CD4-positive, alpha-beta T cell (primary cell): ENCODE measurements at regions not wholly inside any gene's neighbourhood (a gene's known extent, or its start where the extent isn't known, plus 50 kb on each side); places are given as distances from the start of the nearest gene placed in this dataset.

Experiments used
- ATAC-seq: fragments of 200-7000 bp; cut with Tn5 transposase; one replicate; pipeline ENCODE4 v1.10.0; 2022; ENCODE audit warnings: mild to moderate bottlenecking; ENCODE audit not compliant: poor library complexity
- CTCF ChIA-PET: fragments of 350-600 bp; sonication (Branson Sonifier 250); formaldehyde crosslinking; loops from one replicate; lab custom pipeline; 2021; ENCODE audit warnings: antibody characterized with exemption, inconsistent platforms; lab: Charles Lee
- POLR2A ChIA-PET: fragments of 350-600 bp; sonication (Branson Sonifier 250); formaldehyde crosslinking; loops from one replicate; lab custom pipeline; 2021; ENCODE audit warnings: antibody characterized with exemption, inconsistent platforms; lab: Charles Lee
- DNase-seq, 14 experiments: peaks; one replicate each; pipeline ENCODE4 v3.0.0-alpha.2; 2013 to 2020; ENCODE audit warnings: mixed read lengths in 2 of 14
- H3K27ac ChIP-seq, 2 donors: one replicate each; pipeline versions ENCODE4 v1.5.1 to v1.7.0; 2013; ENCODE audit warnings: low read length in 2 of 2, low read depth in 1 of 2, mild to moderate bottlenecking in 1 of 2
- H3K27me3 ChIP-seq, 2 experiments: 1 replicate in 1 of 2; 2 replicates in 1 of 2; pipeline versions ENCODE4 v1.6.1 to v1.7.0; 2013; ENCODE audit warnings: low read length in 2 of 2, control low read depth in 1 of 2, mild to moderate bottlenecking in 1 of 2, moderate library complexity in 1 of 2; ENCODE audit not compliant: insufficient read depth in 2 of 2, control insufficient read depth in 1 of 2
- H3K36me3 ChIP-seq: one replicate; pipeline ENCODE4 v1.6.1; 2013; ENCODE audit warnings: low read length, control low read depth; ENCODE audit not compliant: insufficient read depth
- H3K4me1 ChIP-seq: one replicate; pipeline ENCODE4 v1.6.1; 2013; ENCODE audit warnings: low read length, control low read depth; ENCODE audit not compliant: insufficient read depth
- H3K4me3 ChIP-seq: one replicate; pipeline ENCODE4 v1.5.1; 2013; ENCODE audit warnings: mild to moderate bottlenecking, low read length, moderate library complexity
- H3K9me3 ChIP-seq, 2 experiments: 1 replicate in 1 of 2; 2 replicates in 1 of 2; pipeline versions ENCODE4 v1.6.1 to v1.7.0; 2013; ENCODE audit warnings: low read length in 2 of 2, mild to moderate bottlenecking in 2 of 2, control low read depth in 1 of 2, moderate library complexity in 1 of 2; ENCODE audit not compliant: control insufficient read depth in 1 of 2, insufficient read depth in 1 of 2
- H3K27ac Mint-ChIP-seq: one replicate; pipeline ENCODE4 v1.8.0; 2020; ENCODE audit warnings: mixed read lengths
- H3K27me3 Mint-ChIP-seq: one replicate; pipeline ENCODE4 v1.8.0; 2021; ENCODE audit warnings: mixed read lengths
- H3K36me3 Mint-ChIP-seq: one replicate; pipeline ENCODE4 v1.8.0; 2021; ENCODE audit warnings: low read depth, mixed read lengths
- H3K4me1 Mint-ChIP-seq: one replicate; pipeline ENCODE4 v1.8.0; 2021; ENCODE audit warnings: low read depth, mixed read lengths
- H3K4me3 Mint-ChIP-seq: one replicate; pipeline ENCODE4 v1.8.0; 2020; ENCODE audit warnings: mild to moderate bottlenecking, mixed read lengths
- H3K9me3 Mint-ChIP-seq: one replicate; pipeline ENCODE4 v1.8.0; 2020; ENCODE audit warnings: mixed read lengths
- CTCF ChIP-seq: fragments of 200-600 bp; IDR thresholded peaks from one replicate; pipeline ENCODE4 v1.8.0; 2022; ENCODE audit warnings: antibody characterized with exemption, mild to moderate bottlenecking
- intact Hi-C, 2 experiments: fragments of 100-400 bp; cut with DNase I in 1 of 2; cut with micrococcal nuclease in 1 of 2; formaldehyde crosslinking; loops; one replicate each; pipeline versions ENCODE4 v1.15.1 to v1.9.0; 2023 to 2025; cut with DNase I, micrococcal nuclease

- Histone ChIP-seq H3K4me1 (no peaks in the 10 kb centered on the region), H3K36me3 (no peaks in the 10 kb centered on the region), H3K9me3 (no peaks in the 10 kb centered on the region), H3K27me3 (no peaks in the 10 kb centered on the region), H3K4me3 (no peak overlapping the region), H3K27ac (no peak overlapping the region)
- no peak for TF ChIP-seq CTCF
- Mint-ChIP-seq H3K27me3 (no peaks in the 10 kb centered on the region), H3K36me3 (no peaks in the 10 kb centered on the region), H3K27ac (no peak overlapping the region), H3K4me1 (no peaks in the 10 kb centered on the region), H3K4me3 (no peak overlapping the region), H3K9me3 (peaks cover 10% of the 10 kb centered on the region)
- POLR2A ChIA-PET = no interaction called here
- no peak for DNase-seq
- CTCF ChIA-PET = no interaction called here
- intact Hi-C loops = no loop called here
- ATAC-seq = no peak
Measured at GRCh38 chr11:13826505-13827278, 135.8 kb upstream of the SPON1 start.

- no peak overlapping the region for H3K27ac ChIP-seq
- H3K27me3 ChIP-seq = no peaks in the 10 kb centered on the region
- no peak overlapping the region for H3K4me3 ChIP-seq
- H3K4me1 Mint-ChIP-seq = no peaks in the 10 kb centered on the region
- intact Hi-C loops = no loop called here
- CTCF ChIA-PET = no interaction called here
- no peaks in the 10 kb centered on the region for H3K4me1 ChIP-seq
- ATAC-seq = no peak
- H3K36me3 ChIP-seq = no peaks in the 10 kb centered on the region
- H3K36me3 Mint-ChIP-seq = no peaks in the 10 kb centered on the region
- H3K4me3 Mint-ChIP-seq = no peak overlapping the region
- no peak for TF ChIP-seq CTCF
- no peaks in the 10 kb centered on the region for H3K9me3 ChIP-seq
- POLR2A ChIA-PET = no interaction called here
- no peak overlapping the region for H3K27ac Mint-ChIP-seq
- peaks cover 10% of the 10 kb centered on the region for H3K9me3 Mint-ChIP-seq
- no peaks in the 10 kb centered on the region for H3K27me3 Mint-ChIP-seq
- DNase-seq = no peak
Measured at GRCh38 chr11:13831696-13832095, 130.8 kb upstream of the SPON1 start.

GRCh38 chr11:13834463-13834862 is 128.1 kb upstream of the SPON1 start:
- H3K9me3 ChIP-seq = no peaks in the 10 kb centered on the region
- H3K36me3 ChIP-seq = no peaks in the 10 kb centered on the region
- Mint-ChIP-seq H3K36me3 (no peaks in the 10 kb centered on the region), H3K27ac (no peak overlapping the region), H3K4me3 (no peak overlapping the region), H3K27me3 (no peaks in the 10 kb centered on the region), H3K4me1 (no peaks in the 10 kb centered on the region), H3K9me3 (peaks cover 8% of the 10 kb centered on the region)
- H3K4me3 ChIP-seq = no peak overlapping the region
- no peak for TF ChIP-seq CTCF
- ChIA-PET CTCF (no interaction called here), POLR2A (no interaction called here)
- no peaks in the 10 kb centered on the region for H3K4me1 ChIP-seq
- no peak overlapping the region for H3K27ac ChIP-seq
- H3K27me3 ChIP-seq = no peaks in the 10 kb centered on the region
- intact Hi-C loops = no loop called here
- DNase-seq (no peak), ATAC-seq (no peak)
